Mesendoderm (in vitro differentiated cells): ENCODE measurements at regions not wholly inside any gene's neighbourhood (a gene's known extent, or its start where the extent isn't known, plus 50 kb on each side); places are given as distances from the start of the nearest gene placed in this dataset.

Source experiments
- DNase-seq: peaks from one replicate; pipeline ENCODE4 v3.0.0; 2013
- H2AK5ac ChIP-seq: 2 replicates; pipeline ENCODE4 v1.6.1; 2013; ENCODE audit warnings: low read length, inconsistent platforms
- H2BK120ac ChIP-seq: 2 replicates; pipeline ENCODE4 v1.6.1; 2013; ENCODE audit warnings: low read depth, mild to moderate bottlenecking, low read length, moderate library complexity, mixed read lengths
- H2BK15ac ChIP-seq: replicated peaks from 2 replicates; pipeline ENCODE4 v1.6.1; 2013; ENCODE audit warnings: low read depth, mild to moderate bottlenecking, moderate library complexity
- H2BK5ac ChIP-seq: 2 replicates; pipeline ENCODE4 v1.6.1; 2013; ENCODE audit warnings: low read length, inconsistent platforms
- H3K18ac ChIP-seq: 2 replicates; pipeline ENCODE4 v1.6.1; 2013; ENCODE audit warnings: mild to moderate bottlenecking, low read length, mixed read lengths
- H3K23ac ChIP-seq: one replicate; pipeline ENCODE4 v1.6.1; 2013; ENCODE audit warnings: low read length
- H3K27ac ChIP-seq: 2 replicates; pipeline ENCODE4 v1.5.1; 2013; ENCODE audit warnings: low read depth, mild to moderate bottlenecking, inconsistent platforms, low read length, moderate library complexity
- H3K27me3 ChIP-seq: 2 replicates; pipeline ENCODE4 v1.6.1; 2013; ENCODE audit warnings: low read length, control low read depth, mild to moderate bottlenecking, inconsistent platforms; ENCODE audit not compliant: insufficient read depth, poor library complexity
- H3K36me3 ChIP-seq: 2 replicates; pipeline ENCODE4 v1.6.1; 2013; ENCODE audit warnings: low read length, inconsistent platforms; ENCODE audit not compliant: control insufficient read depth, insufficient read depth
- H3K4ac ChIP-seq: one replicate; pipeline ENCODE4 v1.6.1; 2013; ENCODE audit warnings: low read depth, mild to moderate bottlenecking, low read length, moderate library complexity
- H3K4me1 ChIP-seq: 2 replicates; pipeline ENCODE4 v1.6.1; 2013; ENCODE audit warnings: low read depth, low read length, inconsistent platforms; ENCODE audit not compliant: control insufficient read depth
- H3K4me2 ChIP-seq: 2 replicates; pipeline ENCODE4 v1.6.1; 2013; ENCODE audit warnings: low read length
- H3K4me3 ChIP-seq: 2 replicates; pipeline ENCODE4 v1.5.1; 2013; ENCODE audit warnings: mild to moderate bottlenecking, low read length
- H3K56ac ChIP-seq: one replicate; pipeline ENCODE4 v1.6.1; 2013; ENCODE audit warnings: low read length
- H3K79me1 ChIP-seq: 2 replicates; pipeline ENCODE4 v1.6.1; 2013; ENCODE audit warnings: low read length, inconsistent platforms
- H3K79me2 ChIP-seq: 2 replicates; pipeline ENCODE4 v1.6.1; 2013; ENCODE audit warnings: mild to moderate bottlenecking, low read length; ENCODE audit not compliant: control insufficient read depth, insufficient read depth
- H3K9ac ChIP-seq: 2 replicates; pipeline ENCODE4 v1.6.1; 2013; ENCODE audit warnings: low read length, inconsistent platforms
- H4K5ac ChIP-seq: one replicate; pipeline ENCODE4 v1.6.1; 2013; ENCODE audit warnings: low read length
- H4K8ac ChIP-seq: one replicate; pipeline ENCODE4 v1.6.1; 2013; ENCODE audit warnings: low read depth, mild to moderate bottlenecking, control low read depth, low read length, moderate library complexity
- WGBS: extraction: QIAGEN DNeasy Blood & Tissue Kit; methylation state at CpG from one replicate; pipeline ENCODE4 v1.1.7; 2013; ENCODE audit warnings: low lambda C conversion rate, missing lambda C conversion rate; ENCODE audit not compliant: insufficient coverage; ENCODE audit errors: extremely low coverage; 5-methylcytosine and 5-hydroxymethylcytosine counted together

GRCh38 chr6:44622555-44622954, 235.0 kb downstream of the CDC5L start:
- WGBS, result no CpG with 5 or more reads among the region's 8 CpGs

GRCh38 chr6:44622956-44623355, 235.4 kb downstream of the CDC5L start:
- H3K56ac ChIP-seq, result no peak overlapping the region
- no peak overlapping the region for H3K4ac ChIP-seq

More at GRCh38 chr6:44622555-44622954, 235.0 kb downstream of the CDC5L start:
- Histone ChIP-seq H3K4me2 (no peak overlapping the region), H3K79me2 (no peaks in the 10 kb centered on the region), H4K8ac (no peak overlapping the region), H2BK5ac (no peak overlapping the region), H3K23ac (no peak overlapping the region), H4K5ac (no peak overlapping the region), H3K27me3 (no peaks in the 10 kb centered on the region), H3K4me3 (no peak overlapping the region), H2BK120ac (no peak overlapping the region), H2AK5ac (no peak overlapping the region), H3K4ac (no peak overlapping the region), H3K56ac (no peak overlapping the region), H3K36me3 (no peaks in the 10 kb centered on the region), H3K18ac (no peak overlapping the region), H3K79me1 (no peaks in the 10 kb centered on the region), H2BK15ac (no peak overlapping the region), H3K4me1 (peaks cover 13% of the 10 kb centered on the region), H3K27ac (no peak overlapping the region), H3K9ac (no peak overlapping the region)
- no peak for DNase-seq

GRCh38 chr6:44624226-44624625, 236.7 kb downstream of the CDC5L start:
- H3K18ac ChIP-seq, result no peak overlapping the region
- WGBS, result no CpG with 5 or more reads among the region's 5 CpGs

More at GRCh38 chr6:44622956-44623355, 235.4 kb downstream of the CDC5L start:
- Histone ChIP-seq H2BK5ac (no peak overlapping the region), H3K27ac (no peak overlapping the region), H3K4me3 (no peak overlapping the region), H3K36me3 (no peaks in the 10 kb centered on the region), H3K4me1 (peaks cover 13% of the 10 kb centered on the region), H3K4me2 (no peak overlapping the region), H2BK120ac (no peak overlapping the region), H3K18ac (no peak overlapping the region), H3K23ac (no peak overlapping the region), H2AK5ac (no peak overlapping the region), H3K79me2 (no peaks in the 10 kb centered on the region), H3K27me3 (no peaks in the 10 kb centered on the region), H2BK15ac (no peak overlapping the region), H4K5ac (no peak overlapping the region), H3K79me1 (no peaks in the 10 kb centered on the region), H3K9ac (no peak overlapping the region), H4K8ac (no peak overlapping the region)
- DNase-seq, result no peak
- 100% methylated on average over 1 of the region's 2 CpGs for WGBS

GRCh38 chr6:44624936-44625573, 237.5 kb downstream of the CDC5L start:
- peak overlapping the region; percentile 46 for H3K18ac ChIP-seq
- H4K5ac ChIP-seq, result no peak overlapping the region
- H3K27ac ChIP-seq, result peak overlapping the region; percentile 9
- H3K4ac ChIP-seq, result no peak overlapping the region
- no peaks in the 10 kb centered on the region for H3K79me2 ChIP-seq
- no peaks in the 10 kb centered on the region for H3K79me1 ChIP-seq
- no peak overlapping the region for H2BK5ac ChIP-seq
- no peak overlapping the region for H3K23ac ChIP-seq
- no peak overlapping the region for H3K4me2 ChIP-seq
- H3K36me3 ChIP-seq, result no peaks in the 10 kb centered on the region
- H3K27me3 ChIP-seq, result no peaks in the 10 kb centered on the region
- no peak overlapping the region for H3K4me3 ChIP-seq
- peak overlapping the region; percentile 29 for H3K9ac ChIP-seq
- H2AK5ac ChIP-seq, result no peak overlapping the region
- no CpG with 5 or more reads among the region's 8 CpGs for WGBS
- no peak overlapping the region for H4K8ac ChIP-seq
- H2BK15ac ChIP-seq, result no peak overlapping the region
- peak overlapping the region; percentile 58 for H3K56ac ChIP-seq
- peak overlapping the region; percentile 23 for H2BK120ac ChIP-seq
- peak; percentile 33 for DNase-seq
- H3K4me1 ChIP-seq, result peaks cover 14% of the 10 kb centered on the region

More at GRCh38 chr6:44624226-44624625, 236.7 kb downstream of the CDC5L start:
- no peaks in the 10 kb centered on the region for H3K36me3 ChIP-seq
- H2AK5ac ChIP-seq, result no peak overlapping the region
- H3K79me1 ChIP-seq, result no peaks in the 10 kb centered on the region
- no peak overlapping the region for H4K5ac ChIP-seq
- no peak overlapping the region for H3K23ac ChIP-seq
- peaks cover 13% of the 10 kb centered on the region for H3K4me1 ChIP-seq
- DNase-seq, result peak; percentile 70
- no peak overlapping the region for H3K4me2 ChIP-seq
- H2BK5ac ChIP-seq, result no peak overlapping the region
- H4K8ac ChIP-seq, result no peak overlapping the region
- H3K79me2 ChIP-seq, result no peaks in the 10 kb centered on the region
- H3K56ac ChIP-seq, result no peak overlapping the region
- H3K4ac ChIP-seq, result no peak overlapping the region
- no peak overlapping the region for H3K9ac ChIP-seq
- H3K4me3 ChIP-seq, result no peak overlapping the region
- H2BK120ac ChIP-seq, result no peak overlapping the region
- no peaks in the 10 kb centered on the region for H3K27me3 ChIP-seq
- H3K27ac ChIP-seq, result no peak overlapping the region
- no peak overlapping the region for H2BK15ac ChIP-seq

GRCh38 chr6:44625996-44626395, 238.5 kb downstream of the CDC5L start:
- no peaks in the 10 kb centered on the region for H3K79me2 ChIP-seq
- peaks cover 16% of the 10 kb centered on the region for H3K4me1 ChIP-seq
- no peaks in the 10 kb centered on the region for H3K79me1 ChIP-seq
- no peak overlapping the region for H3K4me3 ChIP-seq
- H3K56ac ChIP-seq, result no peak overlapping the region
- DNase-seq, result no peak
- no peak overlapping the region for H3K23ac ChIP-seq
- no peak overlapping the region for H3K4ac ChIP-seq
- H3K27me3 ChIP-seq, result no peaks in the 10 kb centered on the region
- no peaks in the 10 kb centered on the region for H3K36me3 ChIP-seq
- H3K4me2 ChIP-seq, result no peak overlapping the region
- H4K8ac ChIP-seq, result no peak overlapping the region
- no peak overlapping the region for H4K5ac ChIP-seq
- no peak overlapping the region for H2BK120ac ChIP-seq
- H2AK5ac ChIP-seq, result peak overlapping the region; percentile 6
- no peak overlapping the region for H3K18ac ChIP-seq
- no peak overlapping the region for H3K27ac ChIP-seq
- WGBS, result 100% methylated on average over 1 of the region's 2 CpGs
- H3K9ac ChIP-seq, result no peak overlapping the region
- H2BK5ac ChIP-seq, result no peak overlapping the region
- H2BK15ac ChIP-seq, result no peak overlapping the region

GRCh38 chr6:44626616-44627015, 239.1 kb downstream of the CDC5L start:
- Histone ChIP-seq H3K56ac (peak overlapping the region; percentile 65), H3K9ac (peak overlapping the region; percentile 8), H3K27ac (no peak overlapping the region), H3K79me2 (no peaks in the 10 kb centered on the region), H3K4ac (no peak overlapping the region), H3K18ac (no peak overlapping the region), H2BK15ac (no peak overlapping the region), H3K23ac (no peak overlapping the region), H3K4me3 (no peak overlapping the region), H2BK5ac (no peak overlapping the region), H3K36me3 (no peaks in the 10 kb centered on the region), H4K5ac (no peak overlapping the region), H3K4me2 (no peak overlapping the region), H3K79me1 (no peaks in the 10 kb centered on the region), H2BK120ac (no peak overlapping the region), H3K4me1 (peaks cover 16% of the 10 kb centered on the region), H4K8ac (no peak overlapping the region), H3K27me3 (no peaks in the 10 kb centered on the region), H2AK5ac (no peak overlapping the region)
- DNase-seq, result no peak
- WGBS, result no CpG with 5 or more reads among the region's 9 CpGs
